ENCODE measurements at regions not wholly inside any gene's neighbourhood (a gene's known extent, or its start where the extent isn't known, plus 50 kb on each side); places are given as distances from the start of the nearest gene placed in this dataset.

DNA sequence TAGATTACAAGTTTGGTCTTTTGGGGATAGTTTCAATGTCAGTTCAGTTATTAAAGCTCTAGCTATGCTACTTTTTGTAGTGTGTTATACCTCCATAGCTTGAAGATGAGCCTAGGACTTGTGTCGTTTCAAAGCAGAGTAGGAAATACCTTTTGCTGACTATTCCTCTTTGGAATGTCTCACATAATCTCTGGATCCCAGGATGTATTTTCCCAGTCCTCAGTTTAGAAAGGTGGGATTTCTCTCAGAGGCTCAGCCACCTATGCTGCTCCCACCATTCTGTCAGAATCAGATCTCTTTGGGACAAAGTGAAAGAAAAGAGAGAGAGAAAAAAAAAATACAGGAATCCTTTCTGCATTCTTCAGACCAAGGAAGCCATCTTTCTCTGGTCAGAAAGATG, 567.5 kb upstream of the IMPG1 start:
- DNase-seq (ENCODE audit: low read depth), result no peak
- H3K4me3 ChIP-seq (ENCODE audit: control insufficient read depth, low read depth, low read length), result no peak overlapping the region
- TF ChIP-seq, protein P1, sequence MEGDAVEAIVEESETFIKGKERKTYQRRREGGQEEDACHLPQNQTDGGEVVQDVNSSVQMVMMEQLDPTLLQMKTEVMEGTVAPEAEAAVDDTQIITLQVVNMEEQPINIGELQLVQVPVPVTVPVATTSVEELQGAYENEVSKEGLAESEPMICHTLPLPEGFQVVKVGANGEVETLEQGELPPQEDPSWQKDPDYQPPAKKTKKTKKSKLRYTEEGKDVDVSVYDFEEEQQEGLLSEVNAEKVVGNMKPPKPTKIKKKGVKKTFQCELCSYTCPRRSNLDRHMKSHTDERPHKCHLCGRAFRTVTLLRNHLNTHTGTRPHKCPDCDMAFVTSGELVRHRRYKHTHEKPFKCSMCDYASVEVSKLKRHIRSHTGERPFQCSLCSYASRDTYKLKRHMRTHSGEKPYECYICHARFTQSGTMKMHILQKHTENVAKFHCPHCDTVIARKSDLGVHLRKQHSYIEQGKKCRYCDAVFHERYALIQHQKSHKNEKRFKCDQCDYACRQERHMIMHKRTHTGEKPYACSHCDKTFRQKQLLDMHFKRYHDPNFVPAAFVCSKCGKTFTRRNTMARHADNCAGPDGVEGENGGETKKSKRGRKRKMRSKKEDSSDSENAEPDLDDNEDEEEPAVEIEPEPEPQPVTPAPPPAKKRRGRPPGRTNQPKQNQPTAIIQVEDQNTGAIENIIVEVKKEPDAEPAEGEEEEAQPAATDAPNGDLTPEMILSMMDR (conservative IDR thresholded peaks at IDR 0.05; ENCODE audit: control insufficient read depth, insufficient read depth, low read depth, low read length), result no peak

DNA sequence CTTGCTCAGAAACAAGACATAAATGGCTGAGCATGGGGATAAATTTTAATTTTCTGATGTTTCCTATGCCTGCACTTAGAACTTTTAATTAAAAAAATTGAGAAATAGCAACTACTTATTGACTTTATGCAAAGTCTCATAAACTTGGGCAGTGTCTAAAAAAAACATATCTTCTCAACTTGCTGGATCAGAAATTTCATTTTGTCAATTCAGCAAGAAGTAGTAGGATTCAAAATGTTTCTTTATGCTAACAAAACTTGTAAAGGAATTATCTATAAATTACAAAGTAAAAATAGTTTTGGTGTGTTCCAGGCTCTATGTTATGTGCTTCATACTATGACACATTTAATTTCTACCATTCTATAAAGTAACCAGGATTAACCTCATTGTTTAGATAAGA, 562.2 kb upstream of the IMPG1 start:
- no peak overlapping the region for H3K4me3 ChIP-seq (ENCODE audit: control insufficient read depth, low read depth, low read length)
- DNase-seq (ENCODE audit: low read depth), result no peak
- TF ChIP-seq, protein P1 (conservative IDR thresholded peaks at IDR 0.05; ENCODE audit: control insufficient read depth, insufficient read depth, low read depth, low read length), result no peak

DNA sequence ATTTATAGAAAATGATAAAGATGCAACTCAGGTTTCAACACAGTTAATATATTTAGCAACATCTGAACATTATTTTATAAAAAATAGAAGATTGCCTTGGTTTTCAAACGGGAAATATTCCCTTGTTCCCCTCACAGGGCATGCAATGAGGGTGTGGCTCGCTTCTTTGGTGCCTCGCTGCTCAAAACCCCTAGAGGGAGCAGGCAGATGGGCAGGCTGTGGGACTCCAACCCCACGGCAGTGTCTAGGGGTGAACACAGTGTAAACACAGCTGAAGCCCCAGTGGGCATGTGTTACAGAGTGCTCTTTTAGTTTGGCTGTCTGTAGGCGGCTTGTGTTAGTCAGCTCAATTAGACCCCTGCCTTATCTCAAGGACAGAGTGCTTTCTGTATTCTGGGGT, 560.8 kb upstream of the IMPG1 start:
- no peak for DNase-seq (ENCODE audit: low read depth)
- H3K4me3 ChIP-seq (ENCODE audit: control insufficient read depth, low read depth, low read length), result no peak overlapping the region
- TF ChIP-seq, protein P1 (conservative IDR thresholded peaks at IDR 0.05; ENCODE audit: control insufficient read depth, insufficient read depth, low read depth, low read length), result no peak

DNA sequence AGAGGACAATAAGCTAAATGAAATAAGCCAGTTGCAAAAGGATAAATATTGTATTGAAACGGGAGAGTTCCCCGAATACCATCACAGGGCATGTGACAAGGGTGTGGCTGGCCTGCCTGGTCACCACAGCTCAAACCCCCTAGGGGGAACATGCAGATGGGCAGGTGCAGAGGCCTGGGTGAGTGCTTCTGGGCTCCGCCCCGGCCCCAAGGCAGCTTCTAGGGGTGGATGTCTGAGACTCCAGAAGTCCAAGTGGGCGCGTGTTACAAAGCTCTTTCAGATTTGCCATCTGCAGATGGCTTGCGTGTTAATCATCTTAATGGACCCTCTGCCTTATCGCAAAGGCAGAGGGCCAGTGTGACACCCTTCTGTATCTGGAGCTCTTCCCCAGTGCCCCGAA, 559.2 kb upstream of the IMPG1 start:
- TF ChIP-seq, protein P1 (conservative IDR thresholded peaks at IDR 0.05; ENCODE audit: control insufficient read depth, insufficient read depth, low read depth, low read length), result no peak
- H3K4me3 ChIP-seq (ENCODE audit: control insufficient read depth, low read depth, low read length), result no peak overlapping the region
- no peak for DNase-seq (ENCODE audit: low read depth)

DNA sequence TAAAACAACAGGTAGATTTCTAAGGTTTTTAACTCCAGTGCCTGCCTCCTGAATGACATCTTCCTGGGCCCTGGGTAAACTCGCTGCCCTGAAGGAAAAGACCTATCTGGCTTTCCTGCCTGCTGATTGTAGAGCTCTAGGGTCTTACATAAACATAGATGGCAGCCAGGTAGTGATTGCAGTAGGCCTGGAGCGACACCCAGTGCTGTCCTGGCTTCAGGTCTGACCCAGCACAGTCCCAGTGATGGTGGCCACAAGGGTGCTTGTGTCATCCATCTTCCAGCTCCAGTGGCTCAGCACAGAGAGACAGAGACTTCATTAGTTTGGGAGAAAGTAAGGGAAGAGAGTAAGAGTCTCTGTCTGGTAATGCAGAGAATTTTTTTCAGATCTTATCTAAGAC, 542.9 kb upstream of the IMPG1 start:
- TF ChIP-seq, protein P1 (conservative IDR thresholded peaks at IDR 0.05; ENCODE audit: control insufficient read depth, insufficient read depth, low read depth, low read length), result no peak
- no peak overlapping the region for H3K4me3 ChIP-seq (ENCODE audit: control insufficient read depth, low read depth, low read length)
- no peak for DNase-seq (ENCODE audit: low read depth)

DNA sequence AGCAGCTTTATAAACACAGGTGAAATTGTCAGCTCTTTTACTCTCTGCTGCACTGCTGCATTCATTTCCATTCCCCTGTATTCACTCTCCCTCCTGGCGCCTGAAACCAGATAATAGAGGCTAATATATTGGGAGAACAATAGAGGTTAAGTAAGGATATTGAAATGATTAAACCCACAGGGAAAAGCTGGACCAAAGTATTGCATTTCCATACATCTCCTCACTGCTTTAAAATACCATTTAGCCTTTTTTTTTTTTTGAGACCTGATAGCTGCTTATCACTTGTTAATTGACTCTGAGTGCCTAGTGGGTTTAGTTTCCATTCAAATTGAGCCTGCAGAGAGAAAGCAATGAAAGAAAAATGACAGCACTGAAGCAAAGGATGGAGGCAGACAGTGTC, 540.5 kb upstream of the IMPG1 start:
- no peak for DNase-seq (ENCODE audit: low read depth)
- TF ChIP-seq, protein P1 (conservative IDR thresholded peaks at IDR 0.05; ENCODE audit: control insufficient read depth, insufficient read depth, low read depth, low read length), result no peak

DNA sequence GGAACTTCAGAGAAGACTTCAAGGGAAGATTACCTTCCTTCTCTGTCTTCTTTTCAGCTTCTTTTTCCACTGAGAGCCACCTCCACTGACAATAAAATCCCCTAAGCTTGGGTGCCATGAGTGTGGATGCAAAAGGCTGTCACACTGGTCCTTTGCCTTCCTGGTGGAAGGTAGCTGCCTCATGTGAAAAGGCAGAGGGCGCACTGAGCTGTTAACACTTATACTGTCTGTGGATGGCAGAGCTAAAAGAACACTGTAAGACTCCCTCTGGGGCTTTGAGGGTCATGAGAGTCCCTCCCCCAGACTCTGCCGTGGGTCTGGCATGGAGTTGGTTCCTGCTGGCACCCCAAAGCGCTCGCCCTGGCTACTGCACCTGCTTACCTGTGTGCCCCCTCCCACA, 536.7 kb upstream of the IMPG1 start:
- TF ChIP-seq, protein P1 (conservative IDR thresholded peaks at IDR 0.05; ENCODE audit: control insufficient read depth, insufficient read depth, low read depth, low read length), result no peak
- no peak overlapping the region for H3K4me3 ChIP-seq (ENCODE audit: control insufficient read depth, low read depth, low read length)
- DNase-seq (ENCODE audit: low read depth), result no peak

More for the DNA sequence above, 540.5 kb upstream of the IMPG1 start:
- H3K4me3 ChIP-seq (ENCODE audit: control insufficient read depth, low read depth, low read length), result no peak overlapping the region
